Right ventricle myocardium inferior (tissue), 1 donor: ENCODE measurements at regions not wholly inside any gene's neighbourhood (a gene's known extent, or its start where the extent isn't known, plus 50 kb on each side); places are given as distances from the start of the nearest gene placed in this dataset.

Experiments
- ATAC-seq: fragments of 200-7000 bp; cut with Tn5 transposase; one replicate; pipeline ENCODE4 v1.9.1; 2020; ENCODE audit warnings: mild to moderate bottlenecking, moderate library complexity
- DNase-seq: peaks from one replicate; pipeline ENCODE4 v3.0.0; 2021; ENCODE audit errors: missing footprints
- intact Hi-C: fragments of 100-400 bp; cut with DNase I; formaldehyde crosslinking; loops from one replicate; pipeline ENCODE4 v1.11.0; 2022
- donor health status: DM: no; HTN: yes; CAD: no; lungs with severe emphysema.

GRCh38 chr18:45212181-45213039, 402.9 kb upstream of the SLC14A2 start:
- DNase-seq: peak; percentile 80
- intact Hi-C loops: loop anchor here (1.0 to 10.0 kb wide), 5 partner anchors 172 to 1590 kb away; no protein-coding TSS in a partner anchor

GRCh38 chr18:45213040-45213333, 402.3 kb upstream of the SLC14A2 start:
- no peak for DNase-seq
- intact Hi-C loops: loop anchor here (5.0 to 10.0 kb wide), 4 partner anchors 172 to 1591 kb away; no protein-coding TSS in a partner anchor
- ATAC-seq: peak; percentile 24

More at GRCh38 chr18:45212181-45213039, 402.9 kb upstream of the SLC14A2 start:
- ATAC-seq: peak; percentile 96

- ATAC-seq: no peak
- no peak for DNase-seq
- intact Hi-C loops: loop anchor here (10.0 kb wide), 3 partner anchors 166 to 1084 kb away; no protein-coding TSS in a partner anchor
These were observed 396.8 kb upstream of the SLC14A2 start for GRCh38 chr18:45218436-45218835.

GRCh38 chr18:45221363-45221762, 393.9 kb upstream of the SLC14A2 start:
- ATAC-seq: no peak
- intact Hi-C loops: no loop called here
- no peak for DNase-seq

GRCh38 chr18:45222180-45222579, 393.1 kb upstream of the SLC14A2 start:
- intact Hi-C loops: no loop called here
- no peak for DNase-seq
- peak; percentile 63 for ATAC-seq

- no peak for DNase-seq
- no peak for ATAC-seq
- intact Hi-C loops: no loop called here
These were observed 388.1 kb upstream of the SLC14A2 start for GRCh38 chr18:45227001-45227742.

- intact Hi-C loops: no loop called here
- ATAC-seq: no peak
- DNase-seq: no peak
These were observed 386.4 kb upstream of the SLC14A2 start for GRCh38 chr18:45228796-45229388.

- ATAC-seq (no peak), DNase-seq (no peak)
- intact Hi-C loops: no loop called here
These were observed 383.7 kb upstream of the SLC14A2 start for GRCh38 chr18:45231617-45232016.

GRCh38 chr18:45232061-45232460, 383.2 kb upstream of the SLC14A2 start:
- intact Hi-C loops: no loop called here
- no peak for DNase-seq
- no peak for ATAC-seq

- intact Hi-C loops: no loop called here
- no peak for DNase-seq
- ATAC-seq: no peak
These were observed 378.6 kb upstream of the SLC14A2 start for GRCh38 chr18:45236676-45237075.

- ATAC-seq (no peak), DNase-seq (no peak)
- intact Hi-C loops: no loop called here
These were observed 377.8 kb upstream of the SLC14A2 start for GRCh38 chr18:45237343-45238098.

GRCh38 chr18:45241271-45241670, 374.0 kb upstream of the SLC14A2 start:
- intact Hi-C loops: no loop called here
- ATAC-seq (no peak), DNase-seq (no peak)

- ATAC-seq (no peak), DNase-seq (no peak)
- intact Hi-C loops: no loop called here
These were observed 373.2 kb upstream of the SLC14A2 start for GRCh38 chr18:45241982-45242565.

- ATAC-seq (no peak), DNase-seq (no peak)
- intact Hi-C loops: no loop called here
These were observed 371.8 kb upstream of the SLC14A2 start for GRCh38 chr18:45243340-45244110.

- DNase-seq (no peak), ATAC-seq (peak; percentile 31)
- intact Hi-C loops: no loop called here
These were observed 370.2 kb upstream of the SLC14A2 start for GRCh38 chr18:45245091-45245511.

GRCh38 chr18:45248240-45248903, 366.9 kb upstream of the SLC14A2 start:
- DNase-seq: no peak
- intact Hi-C loops: no loop called here
- ATAC-seq: peak; percentile 89

GRCh38 chr18:45249246-45249661, 366.0 kb upstream of the SLC14A2 start:
- DNase-seq: no peak
- ATAC-seq: no peak
- intact Hi-C loops: no loop called here
